GM21367 (cell line): ENCODE measurements at regions not wholly inside any gene's neighbourhood (a gene's known extent, or its start where the extent isn't known, plus 50 kb on each side); places are given as distances from the start of the nearest gene placed in this dataset.

Experiments
- ATAC-seq: cut with Tn5 transposase; IDR thresholded peaks from one replicate; pipeline ENCODE4 v1.9.1; 2021; ENCODE audit not compliant: unreplicated experiment

DNA sequence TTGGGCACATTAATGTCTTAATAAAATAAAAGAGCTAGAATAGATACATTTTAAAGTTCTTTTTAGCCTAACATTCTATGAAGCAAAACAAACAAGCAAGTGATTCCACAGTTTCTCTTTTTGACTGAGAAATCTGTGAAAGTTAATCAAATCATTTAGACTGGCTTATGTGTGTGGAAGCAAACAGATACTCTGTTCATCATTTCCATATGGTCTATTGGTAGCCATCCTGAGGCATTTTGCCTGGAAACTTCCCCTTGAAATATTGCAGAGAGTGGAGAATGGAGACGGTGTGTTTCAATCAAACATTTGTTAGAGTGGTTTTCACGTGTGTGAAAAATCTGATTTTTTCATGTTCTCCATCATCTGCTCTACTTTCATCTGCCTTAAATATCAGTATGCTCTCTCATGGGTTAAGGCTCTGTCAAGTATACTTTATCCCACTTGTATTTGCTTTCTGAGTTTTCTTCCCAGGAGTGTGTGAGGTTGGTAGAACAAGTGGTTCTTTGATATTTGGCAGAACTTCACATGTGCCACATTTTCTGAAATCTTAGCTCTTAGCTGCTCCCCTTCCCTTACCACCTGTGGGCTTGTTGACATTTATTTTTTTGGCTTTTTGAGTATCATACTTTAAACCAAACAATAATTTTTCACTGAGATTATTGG, 139.1 kb upstream of the PTGFR start:
- no peak for ATAC-seq

DNA sequence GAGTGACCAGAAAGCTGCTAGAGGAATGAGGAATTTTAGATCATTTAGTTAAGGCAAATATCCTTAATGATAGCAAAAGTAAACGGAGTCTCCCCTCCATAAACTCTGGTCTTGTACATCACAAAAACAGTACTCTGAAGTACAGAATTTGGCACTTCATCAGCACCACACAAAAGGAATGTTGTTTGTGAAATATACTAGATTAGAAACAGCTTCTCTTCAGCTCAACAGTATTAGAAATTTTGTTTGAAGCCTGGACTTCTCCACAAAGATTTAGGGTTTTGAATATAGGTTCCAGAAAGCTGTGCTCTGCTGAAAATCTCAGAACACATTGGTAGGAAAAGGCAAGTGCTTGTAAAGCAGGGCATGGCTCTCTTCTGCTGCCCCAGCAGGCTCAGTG, 135.1 kb upstream of the PTGFR start:
- no peak for ATAC-seq

DNA sequence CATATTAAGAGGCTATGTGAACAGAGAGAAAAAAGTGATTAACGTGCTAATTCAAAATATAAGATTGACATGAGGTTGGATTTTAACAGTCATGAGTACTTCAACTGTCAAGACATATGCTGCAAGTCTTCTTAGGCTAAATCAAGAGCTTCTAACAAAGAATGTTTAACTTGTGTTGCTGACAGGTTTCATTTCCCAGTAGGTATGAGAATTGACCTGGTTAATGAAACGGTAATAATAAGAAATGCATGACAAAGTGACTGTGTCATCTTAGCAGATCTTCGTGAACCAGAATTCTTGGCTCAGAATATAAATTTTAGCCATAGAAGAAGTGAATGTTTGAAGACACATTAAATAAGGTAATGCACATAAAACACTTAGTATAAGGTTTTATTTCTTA, 132.6 kb upstream of the PTGFR start:
- ATAC-seq, result no peak

DNA sequence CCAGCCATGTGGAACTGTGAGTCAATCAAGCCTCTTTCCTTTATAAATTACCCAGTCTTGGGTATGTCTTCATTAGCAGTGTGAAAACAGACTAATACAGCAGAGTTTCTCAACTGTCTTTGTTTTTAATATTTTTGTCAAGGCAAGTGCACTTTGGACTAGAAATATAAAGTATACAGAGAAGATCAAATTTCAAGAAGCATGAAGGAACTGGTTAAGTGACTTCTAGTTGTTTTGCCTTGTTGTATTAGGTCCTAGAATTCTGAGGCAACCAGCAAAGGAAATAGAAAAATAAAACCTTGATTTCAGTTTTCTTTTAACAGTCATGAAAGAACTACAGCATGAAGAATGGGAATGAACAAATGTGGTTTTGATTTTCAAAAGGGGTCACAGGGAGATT, 131.1 kb upstream of the PTGFR start:
- ATAC-seq, result no peak

DNA sequence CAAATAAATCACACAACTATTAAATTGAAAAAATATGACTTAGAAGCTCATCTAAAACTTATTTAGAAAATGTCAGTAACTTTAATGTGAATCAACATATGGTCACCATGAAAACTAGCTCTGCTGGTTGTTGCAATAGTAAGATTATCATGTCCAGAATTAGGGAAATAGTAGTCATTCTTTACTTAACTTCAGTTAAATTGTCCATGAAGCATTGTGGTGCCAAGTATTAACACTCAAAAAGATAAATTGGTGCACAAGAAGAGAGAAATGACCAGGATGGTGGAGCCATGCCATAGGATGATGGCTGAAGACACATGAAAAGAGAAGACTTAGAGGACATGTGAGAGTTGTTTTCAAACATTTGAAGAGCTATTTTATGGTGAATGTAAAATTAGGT, 130.2 kb upstream of the PTGFR start:
- no peak for ATAC-seq

DNA sequence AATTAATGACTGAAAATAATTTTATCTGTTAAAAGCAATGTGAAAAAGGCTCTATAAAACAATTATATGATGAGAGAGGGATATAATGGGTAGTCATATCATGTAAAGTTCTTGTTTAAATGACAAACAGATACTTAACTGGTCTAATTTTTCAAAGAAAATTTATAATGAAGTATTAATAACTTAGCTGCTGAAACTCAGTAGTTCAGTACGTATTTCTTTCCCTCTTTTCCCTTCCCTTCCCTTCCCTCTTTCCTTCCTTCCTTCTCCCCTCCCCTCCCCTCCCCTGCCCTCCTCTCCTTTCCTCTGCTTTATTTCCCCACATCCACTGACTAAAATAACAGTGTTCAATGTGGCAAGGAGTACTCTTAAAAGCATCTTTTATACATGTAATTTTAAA, 123.1 kb upstream of the PTGFR start:
- ATAC-seq, result no peak

DNA sequence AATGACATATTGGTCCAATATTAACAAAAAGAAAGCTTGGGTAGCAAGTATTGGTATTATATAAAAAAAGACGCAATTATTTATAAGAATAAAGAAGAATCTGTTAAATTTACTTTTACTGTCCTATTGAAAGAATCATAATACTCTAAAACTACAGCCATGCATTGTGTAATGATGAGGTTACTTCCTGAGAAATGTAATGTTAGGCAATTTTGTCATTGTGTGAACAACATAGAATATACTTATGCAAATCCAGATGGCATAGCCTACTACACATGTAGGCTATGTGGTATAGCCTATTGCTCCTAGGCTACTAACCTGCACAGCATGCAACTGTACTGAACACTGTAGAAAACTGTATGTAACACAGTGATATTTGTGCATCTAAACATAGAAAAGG, 121.2 kb upstream of the PTGFR start:
- no peak for ATAC-seq

DNA sequence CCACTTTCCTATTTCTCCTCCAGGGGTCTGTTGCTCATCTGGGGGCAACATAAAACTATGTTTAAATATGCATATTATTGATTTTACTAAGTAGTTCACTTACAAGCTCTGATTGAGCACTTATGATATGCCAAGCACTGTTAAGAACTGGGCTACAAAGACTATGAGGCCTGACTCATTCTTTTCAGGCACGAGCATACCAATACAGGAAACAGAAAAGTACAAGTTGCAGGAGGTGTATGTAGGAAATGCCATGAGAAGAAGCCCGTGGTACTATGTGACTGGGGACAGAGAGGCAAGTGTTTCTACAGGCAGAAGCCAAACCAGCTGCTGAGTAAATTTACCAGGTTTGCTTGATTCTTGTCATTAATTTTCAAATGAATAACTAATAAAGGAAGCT, 120.4 kb upstream of the PTGFR start:
- ATAC-seq, result no peak

DNA sequence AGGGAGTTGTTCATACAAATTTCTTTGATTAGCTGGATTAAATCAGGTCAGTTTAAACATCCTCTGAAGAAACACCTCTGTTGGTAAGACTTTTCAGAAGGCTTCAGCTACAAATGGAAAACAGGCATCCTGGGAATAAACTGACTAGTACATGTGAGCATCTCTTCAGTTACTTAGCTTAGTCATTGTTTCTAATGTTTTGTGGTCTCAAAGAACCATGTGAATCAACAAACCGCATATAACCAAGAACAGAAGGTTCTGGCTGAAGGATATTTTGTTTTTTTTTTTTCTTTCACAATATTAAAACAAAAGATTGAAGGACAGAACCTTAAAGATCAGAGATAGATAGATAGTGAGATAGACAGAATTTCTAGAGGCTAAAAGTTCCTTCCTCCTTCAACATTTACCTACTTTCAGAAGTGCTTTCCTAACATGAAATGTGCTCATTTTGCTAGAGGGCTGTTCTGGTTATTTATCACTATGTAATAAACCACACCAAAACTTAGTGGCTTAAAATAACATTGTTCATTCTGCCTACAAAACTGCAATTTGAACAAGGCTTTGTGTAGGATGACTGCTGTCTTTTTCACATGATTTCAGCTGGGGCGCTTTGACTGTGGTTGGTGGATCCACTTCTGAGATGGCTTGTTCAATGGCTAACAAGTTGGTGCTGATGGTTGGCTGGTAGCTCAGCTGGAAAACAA, 119.8 kb upstream of the PTGFR start:
- peak; percentile 60 for ATAC-seq

DNA sequence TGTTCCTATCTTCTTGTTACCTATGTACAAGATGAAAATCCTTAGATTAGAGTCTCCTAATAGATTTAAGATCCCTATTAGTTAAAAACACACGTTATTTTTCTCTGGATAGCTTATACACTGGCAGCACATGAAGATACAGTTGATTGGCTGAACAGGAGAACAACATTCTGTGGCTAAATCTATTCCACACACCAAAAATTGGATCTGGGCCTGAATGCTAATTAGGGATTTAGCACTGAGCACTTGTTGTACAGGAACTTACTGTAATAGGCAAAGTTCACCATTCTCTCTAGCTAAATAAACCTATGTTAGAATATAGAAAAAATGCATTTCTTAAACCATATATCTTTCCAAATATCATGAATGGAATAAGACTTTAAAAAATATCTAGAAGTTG, 117.1 kb upstream of the PTGFR start:
- no peak for ATAC-seq

DNA sequence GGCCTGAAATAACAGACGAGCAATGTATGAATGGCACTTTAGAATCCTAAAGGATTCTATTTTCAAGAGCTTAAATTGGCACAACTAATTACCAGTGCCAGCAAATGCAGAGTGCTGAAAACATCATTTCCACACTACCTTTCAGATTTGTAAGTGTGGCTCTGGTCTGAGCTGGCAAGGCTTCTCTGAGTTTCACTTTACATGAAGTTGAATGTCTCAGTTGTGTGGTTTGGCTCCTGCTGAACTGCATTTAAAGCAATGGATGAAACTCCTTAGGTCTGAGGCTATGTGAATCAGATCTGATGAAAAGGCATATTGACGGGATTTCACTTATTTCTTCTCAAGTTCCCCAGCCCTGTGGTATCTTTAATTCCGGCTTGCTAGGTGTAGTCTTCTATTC, 114.8 kb upstream of the PTGFR start:
- ATAC-seq, result no peak

DNA sequence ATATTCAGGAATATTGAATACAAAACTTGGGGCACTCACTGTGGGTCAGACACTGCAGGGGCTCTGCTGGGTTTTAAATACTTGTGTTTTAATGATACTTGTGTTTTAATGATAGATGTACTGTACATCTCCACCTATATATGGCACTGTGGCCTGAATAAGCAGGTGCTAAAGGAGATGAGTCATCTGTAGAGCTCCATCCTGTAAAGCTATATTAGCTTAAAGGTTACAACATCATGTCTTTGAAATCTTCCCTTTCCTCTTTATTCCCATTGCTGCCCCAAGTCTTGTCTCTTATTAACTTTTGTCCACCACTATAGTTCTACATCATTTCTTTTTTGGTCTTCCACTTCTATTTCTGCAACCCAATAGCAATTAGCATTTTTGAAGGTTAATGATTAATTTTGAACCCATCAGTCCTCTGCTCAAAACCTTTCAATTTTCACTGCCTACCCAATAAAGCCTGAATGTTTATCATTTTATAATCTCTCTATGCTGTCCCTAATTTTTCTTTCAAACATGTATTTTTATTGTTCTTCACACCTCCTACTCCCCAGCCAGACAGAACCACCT, 113.3 kb upstream of the PTGFR start:
- ATAC-seq, result peak; percentile 74

DNA sequence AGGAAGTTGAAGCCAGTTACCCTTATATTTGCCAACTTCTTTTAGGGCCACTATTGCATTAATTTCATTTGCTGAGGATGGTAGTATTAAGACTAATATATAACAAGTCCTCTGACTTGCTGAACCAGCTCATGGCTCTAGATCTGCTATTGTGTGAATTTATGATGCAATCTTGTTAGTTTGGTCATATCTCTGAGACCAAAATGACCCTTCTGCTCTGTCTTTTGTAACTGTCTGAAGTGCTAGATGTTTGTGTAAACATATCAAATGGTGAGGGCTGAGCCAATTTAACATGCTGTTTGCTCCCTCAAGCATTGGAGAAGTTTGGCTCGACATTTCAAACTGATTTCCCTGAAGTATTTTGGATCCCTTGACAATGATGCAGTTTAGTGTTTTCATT, 106.9 kb upstream of the PTGFR start:
- no peak for ATAC-seq

DNA sequence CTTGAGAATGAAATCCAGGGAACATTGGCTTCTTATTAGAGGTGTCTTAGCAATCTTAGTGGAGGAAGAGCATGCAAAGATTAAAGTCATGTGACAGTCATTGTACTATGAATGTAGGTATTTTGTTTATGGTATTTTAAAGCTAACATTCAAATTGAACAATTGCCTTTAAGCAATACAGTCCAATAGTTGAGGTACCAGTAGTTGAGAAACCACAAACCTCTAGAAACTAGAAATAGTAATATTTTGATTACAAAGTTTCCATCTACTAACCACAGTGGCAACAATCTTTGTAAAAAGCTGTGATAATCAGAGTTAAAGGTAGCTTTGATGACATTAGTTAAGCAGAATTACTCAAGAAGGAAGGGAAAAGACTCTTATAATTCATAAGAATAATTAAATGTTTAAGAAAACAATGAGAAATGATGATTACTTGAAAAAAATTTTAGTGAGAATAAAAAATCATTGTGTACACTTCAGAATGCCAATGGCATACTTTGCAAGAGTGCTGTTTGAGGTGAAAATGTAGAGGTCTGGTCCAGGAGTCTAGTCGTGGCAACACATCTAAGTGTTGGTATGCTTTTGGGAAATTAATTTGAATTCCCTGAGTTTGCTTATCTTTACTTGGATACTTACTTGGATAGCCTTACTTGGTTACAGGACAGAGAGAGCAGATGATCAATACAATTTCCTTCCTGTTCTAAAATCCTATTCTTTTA, 104.9 kb upstream of the PTGFR start:
- peak; percentile 88 for ATAC-seq

DNA sequence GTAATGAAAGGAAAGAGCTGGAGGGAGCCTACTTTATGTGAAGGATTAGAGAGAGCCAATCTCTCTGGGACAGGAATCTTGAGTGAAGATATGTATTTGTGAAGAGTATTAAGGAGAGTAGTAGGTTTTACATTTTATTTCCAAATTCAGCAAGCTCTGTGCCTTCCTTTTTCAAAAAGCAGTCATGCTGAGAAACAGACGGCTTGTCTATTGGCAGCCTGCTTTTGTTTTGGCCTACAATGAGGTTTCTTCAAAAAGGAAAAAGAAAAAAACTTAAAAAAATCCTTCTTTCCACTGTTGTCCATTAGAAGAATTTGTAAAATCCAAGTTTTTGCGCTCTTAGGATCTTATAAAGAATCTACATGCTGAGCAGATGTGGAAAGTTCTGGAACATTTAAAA, 103.6 kb upstream of the PTGFR start:
- no peak for ATAC-seq

DNA sequence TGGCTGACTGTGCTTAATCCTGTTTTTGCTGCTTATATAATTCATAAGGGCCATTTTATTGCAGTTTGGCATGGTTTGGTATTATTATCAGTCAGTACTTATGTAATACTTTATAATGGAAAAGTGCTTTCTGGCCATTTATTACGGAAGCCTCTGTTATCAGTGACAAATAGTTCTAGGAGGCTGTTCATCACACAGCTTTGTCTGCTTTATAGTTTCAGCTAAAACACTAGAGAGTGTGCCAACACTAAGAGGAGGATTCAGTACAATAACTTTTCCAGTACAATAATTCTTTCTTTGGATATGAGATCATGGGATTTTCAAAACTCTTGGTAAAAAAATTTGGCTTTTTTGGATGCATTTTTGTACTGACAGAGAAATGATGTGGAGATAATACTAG, 102.9 kb upstream of the PTGFR start:
- ATAC-seq, result no peak

DNA sequence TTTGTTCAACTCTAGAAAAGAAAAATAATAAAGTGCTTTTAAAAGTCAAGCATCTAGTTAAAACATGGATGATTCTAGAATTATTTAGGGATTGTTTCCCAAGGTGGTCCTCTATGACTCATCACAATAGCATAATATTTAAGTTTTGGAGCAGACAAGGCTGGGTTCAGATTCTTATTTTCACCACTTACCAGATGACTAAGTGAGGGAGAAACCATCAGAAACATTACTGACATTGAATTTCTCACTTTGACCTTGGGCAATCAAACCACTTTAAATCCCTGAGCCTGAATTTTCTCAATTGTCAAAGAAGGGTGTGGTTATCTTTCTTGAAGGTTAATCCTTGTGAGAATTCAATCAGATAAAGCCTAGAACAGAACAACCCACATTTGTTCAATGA, 102.5 kb upstream of the PTGFR start:
- ATAC-seq, result no peak

DNA sequence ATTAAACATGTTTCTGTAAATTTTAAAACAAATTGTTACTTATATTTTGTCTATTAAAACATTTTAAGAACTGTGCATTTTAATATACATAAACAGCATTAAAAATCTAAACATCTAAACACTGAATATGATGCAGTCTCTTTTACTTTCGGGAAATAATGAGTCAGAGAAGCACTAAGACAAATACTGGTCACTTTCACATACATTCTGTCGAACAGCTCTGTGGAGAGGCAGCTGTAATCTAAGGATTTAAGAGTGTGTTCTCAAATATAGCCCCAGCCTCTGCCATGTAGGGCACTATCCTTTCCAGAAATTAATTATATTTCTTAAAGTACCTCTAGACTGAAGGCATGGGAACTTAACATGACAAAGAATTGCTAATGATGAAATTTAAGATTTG, 89.6 kb upstream of the PTGFR start:
- no peak for ATAC-seq

DNA sequence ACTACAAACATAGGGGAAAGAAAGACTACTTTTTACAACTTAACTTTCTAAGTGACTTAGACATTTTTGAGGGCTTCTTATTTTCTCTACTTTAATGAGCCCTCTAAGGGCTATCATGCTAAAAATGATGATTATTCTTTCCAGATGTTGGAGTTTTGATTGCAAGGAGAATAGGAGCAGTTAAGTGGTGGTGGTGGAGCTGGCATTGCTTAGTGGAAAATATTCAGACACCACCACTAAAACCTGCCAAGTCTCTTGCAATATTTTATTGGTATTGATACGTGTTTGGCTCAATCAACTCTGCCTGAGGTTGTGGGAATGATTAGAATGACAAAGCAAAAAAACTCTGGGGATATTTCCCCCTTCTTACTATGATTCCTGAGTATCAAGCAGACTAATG, 82.6 kb upstream of the PTGFR start:
- ATAC-seq, result no peak

DNA sequence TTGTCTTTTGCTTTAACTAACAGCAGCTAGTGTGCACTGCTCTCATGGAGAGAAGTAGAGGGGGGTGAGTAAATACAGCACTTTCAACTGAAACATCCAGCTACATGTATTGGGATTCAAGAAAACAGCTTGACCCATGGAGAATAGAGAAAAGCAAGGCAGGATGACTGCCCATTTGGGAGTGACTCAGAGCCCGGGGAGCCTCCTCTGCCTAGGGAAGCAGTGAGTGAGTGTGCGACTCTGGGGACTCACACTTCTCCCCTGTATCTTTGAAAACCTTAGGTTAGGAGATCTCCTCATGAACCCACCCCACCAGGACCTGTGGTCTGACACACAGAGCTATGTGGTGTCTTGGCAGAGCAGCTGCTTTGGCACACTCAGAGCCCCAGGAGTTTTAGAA, 82.0 kb upstream of the PTGFR start:
- ATAC-seq, result no peak

DNA sequence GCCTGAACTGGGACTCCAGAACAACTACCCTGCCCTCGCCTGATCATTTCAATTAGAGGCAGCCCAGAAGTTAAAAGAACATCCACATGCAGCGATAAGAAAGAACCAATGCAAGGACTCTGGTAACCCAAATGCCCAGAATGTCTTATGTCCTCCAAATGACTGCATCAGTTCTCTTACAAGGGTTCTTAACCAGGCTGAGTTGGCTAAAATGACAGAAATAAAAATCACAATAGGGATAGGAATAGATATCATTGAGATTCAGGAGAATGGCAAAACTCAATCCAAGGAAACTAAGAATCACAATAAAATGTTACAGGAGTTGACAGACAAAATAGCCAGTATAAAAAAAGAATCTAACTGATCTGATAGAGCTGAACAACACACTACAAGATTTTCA, 80.1 kb upstream of the PTGFR start:
- ATAC-seq, result no peak

DNA sequence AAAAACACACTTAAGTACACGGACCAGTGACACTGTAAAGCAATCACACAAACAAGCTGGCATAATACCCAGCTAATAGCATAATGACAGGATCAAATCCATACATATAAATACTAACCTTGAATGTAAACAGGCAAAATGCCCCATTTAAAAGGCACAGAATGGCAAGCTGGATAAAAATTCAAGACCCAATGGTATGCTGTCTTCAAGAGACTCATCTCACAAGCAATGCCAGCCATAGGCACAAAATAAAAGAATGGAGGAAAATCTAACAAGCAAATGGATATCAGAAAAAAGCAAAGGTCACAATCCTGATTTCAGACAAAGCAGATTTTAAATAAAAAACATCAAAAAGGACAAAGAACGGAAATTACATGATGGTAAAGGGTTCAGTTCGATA, 79.1 kb upstream of the PTGFR start:
- ATAC-seq, result no peak
